Peyer's patch (tissue), 4 donors: ENCODE measurements at regions not wholly inside any gene's neighbourhood (a gene's known extent, or its start where the extent isn't known, plus 50 kb on each side); places are given as distances from the start of the nearest gene placed in this dataset.

Source experiments
- POLR2A ChIP-seq, 2 donors: fragments of 450-650 bp; IDR thresholded peaks; one replicate each; pipeline ENCODE4 v1.5.1; 2017; ENCODE audit warnings: antibody characterized with exemption in 2 of 2, mild to moderate bottlenecking in 2 of 2, moderate library complexity in 2 of 2
- TF ChIP-seq, protein P1 (sequence below), 6 experiments: fragments of 450-650 bp in 4 of 6; fragments of 200-600 bp in 2 of 6; sonication (generic) in 1 of 6; IDR thresholded peaks; one replicate each; pipeline ENCODE4 v1.5.1; 2017 to 2019; ENCODE audit warnings: antibody characterized with exemption in 6 of 6, mild to moderate bottlenecking in 3 of 6, moderate library complexity in 1 of 6

DNA sequence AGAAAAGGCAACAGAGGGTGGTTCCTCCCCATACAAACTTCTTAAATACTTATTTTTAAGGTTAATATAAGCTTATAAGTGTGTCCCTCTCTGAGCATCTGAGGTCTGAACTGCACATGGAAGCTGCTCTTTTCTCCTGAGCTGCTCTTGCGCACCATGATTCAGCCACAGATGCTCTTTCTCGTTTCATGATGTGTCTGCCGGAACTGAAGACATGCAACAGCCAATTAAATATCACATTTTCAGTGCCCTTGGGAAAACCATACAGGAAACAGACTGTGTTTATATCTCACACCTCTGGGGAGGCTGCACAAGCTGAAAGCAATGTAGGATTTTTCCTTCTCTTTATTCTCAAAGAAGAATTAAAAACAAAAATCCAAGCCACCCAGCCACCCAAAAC lies 96.8 kb upstream of the NREP start:
- TF ChIP-seq, protein P1, sequence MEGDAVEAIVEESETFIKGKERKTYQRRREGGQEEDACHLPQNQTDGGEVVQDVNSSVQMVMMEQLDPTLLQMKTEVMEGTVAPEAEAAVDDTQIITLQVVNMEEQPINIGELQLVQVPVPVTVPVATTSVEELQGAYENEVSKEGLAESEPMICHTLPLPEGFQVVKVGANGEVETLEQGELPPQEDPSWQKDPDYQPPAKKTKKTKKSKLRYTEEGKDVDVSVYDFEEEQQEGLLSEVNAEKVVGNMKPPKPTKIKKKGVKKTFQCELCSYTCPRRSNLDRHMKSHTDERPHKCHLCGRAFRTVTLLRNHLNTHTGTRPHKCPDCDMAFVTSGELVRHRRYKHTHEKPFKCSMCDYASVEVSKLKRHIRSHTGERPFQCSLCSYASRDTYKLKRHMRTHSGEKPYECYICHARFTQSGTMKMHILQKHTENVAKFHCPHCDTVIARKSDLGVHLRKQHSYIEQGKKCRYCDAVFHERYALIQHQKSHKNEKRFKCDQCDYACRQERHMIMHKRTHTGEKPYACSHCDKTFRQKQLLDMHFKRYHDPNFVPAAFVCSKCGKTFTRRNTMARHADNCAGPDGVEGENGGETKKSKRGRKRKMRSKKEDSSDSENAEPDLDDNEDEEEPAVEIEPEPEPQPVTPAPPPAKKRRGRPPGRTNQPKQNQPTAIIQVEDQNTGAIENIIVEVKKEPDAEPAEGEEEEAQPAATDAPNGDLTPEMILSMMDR (IDR thresholded peaks at IDR 0.05) = no peak
- no peak for TF ChIP-seq POLR2A (IDR thresholded peaks at IDR 0.05)
